SK-MEL-5 (cell line): ENCODE measurements at regions not wholly inside any gene's neighbourhood (a gene's known extent, or its start where the extent isn't known, plus 50 kb on each side); places are given as distances from the start of the nearest gene placed in this dataset.
A peak's percentile ranks its signal among the peaks of the same experiment; 100 is the strongest.

Experiments
- DNase-seq: peaks from one replicate; pipeline ENCODE4 v3.0.0-alpha.2; 2016; ENCODE audit warnings: low read depth, low spot score
- in situ Hi-C: cut with HindIII; loops from 2 replicates; pipeline ENCODE4 v1.10.0; 2016; ENCODE audit warnings: low sequenced_read_pairs, high pct_unique_total_duplicates, low pct_unique_long_range_greater_than_20kb

DNA sequence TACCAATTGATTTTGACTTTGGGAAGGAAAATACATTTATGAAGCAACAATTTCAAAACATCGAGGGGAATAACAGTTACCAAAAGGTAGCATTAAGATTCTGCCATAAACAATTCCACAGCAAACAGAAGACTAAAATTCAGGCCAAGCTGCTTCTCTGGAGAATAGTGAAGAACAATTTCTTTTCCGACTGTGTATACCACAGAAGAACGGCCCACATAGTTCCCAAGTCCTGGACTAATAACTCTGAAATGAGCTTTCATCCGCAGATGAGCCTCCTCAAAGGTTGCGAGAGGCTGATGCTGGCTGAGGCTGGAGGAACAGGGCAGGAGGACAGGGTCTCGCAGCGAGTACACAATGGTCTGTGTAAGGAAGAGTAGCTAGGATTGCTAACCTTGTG lies 278.9 kb upstream of the TCF4 start:
- in situ Hi-C loops = no loop called here
- no peak for DNase-seq

DNA sequence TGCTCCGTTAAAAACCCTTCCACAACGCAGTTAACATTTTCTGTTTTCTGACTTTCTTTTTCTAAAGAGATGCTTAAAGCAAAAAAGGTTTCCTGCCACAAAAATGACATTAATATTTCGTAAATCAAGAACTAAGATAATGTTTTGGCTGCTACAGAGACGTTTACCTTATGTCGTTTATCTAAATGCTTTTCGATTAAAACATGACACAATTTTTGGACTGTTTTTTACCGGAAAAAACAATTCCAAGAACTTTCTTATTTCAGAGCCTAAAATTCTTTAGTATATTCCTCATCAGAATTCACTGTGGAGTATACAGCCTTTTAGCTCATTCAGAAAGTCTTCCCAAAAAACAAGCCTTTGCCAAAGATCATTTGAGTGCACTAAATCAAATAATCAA lies 278.0 kb upstream of the TCF4 start:
- in situ Hi-C loops = no loop called here
- DNase-seq = no peak

DNA sequence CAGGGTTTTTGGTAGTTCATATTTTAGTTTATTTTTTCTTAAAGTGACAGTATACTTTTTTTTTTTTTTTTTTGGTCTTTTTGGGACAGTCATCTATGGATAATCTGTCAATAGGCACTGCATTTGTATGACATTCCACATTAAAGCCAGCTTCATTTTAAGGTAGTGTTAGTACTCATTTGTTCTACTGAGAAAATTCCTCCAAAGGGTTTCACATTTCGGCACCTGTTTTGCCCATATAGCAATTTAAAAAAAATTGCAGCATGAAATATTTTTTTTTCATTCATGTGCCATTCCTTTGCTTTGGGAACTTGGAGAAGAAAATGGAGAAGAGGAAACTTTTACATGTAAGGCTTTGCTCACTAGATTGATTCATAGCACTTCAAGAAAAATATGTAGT lies 276.3 kb upstream of the TCF4 start:
- no peak for DNase-seq
- in situ Hi-C loops = no loop called here

DNA sequence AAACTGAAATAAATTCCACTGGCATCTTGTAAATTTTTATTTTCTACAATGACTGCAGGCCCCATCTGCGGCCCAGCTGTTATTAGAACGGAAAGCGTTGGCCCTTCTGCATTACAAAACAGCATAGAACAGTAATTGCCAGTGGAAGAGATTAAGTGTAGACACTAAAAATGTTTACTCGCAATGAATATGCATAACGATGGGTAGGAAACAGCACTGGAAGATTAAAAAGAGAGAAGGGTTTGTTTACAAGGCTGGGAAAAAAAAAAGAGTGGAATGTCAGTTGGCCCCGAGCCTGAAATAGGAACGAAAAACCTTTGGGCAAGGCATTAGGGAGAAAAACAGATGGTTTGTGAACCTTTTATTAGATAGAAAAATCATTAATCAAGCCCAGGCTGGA lies 275.9 kb upstream of the TCF4 start:
- no peak for DNase-seq
- in situ Hi-C loops = no loop called here

DNA sequence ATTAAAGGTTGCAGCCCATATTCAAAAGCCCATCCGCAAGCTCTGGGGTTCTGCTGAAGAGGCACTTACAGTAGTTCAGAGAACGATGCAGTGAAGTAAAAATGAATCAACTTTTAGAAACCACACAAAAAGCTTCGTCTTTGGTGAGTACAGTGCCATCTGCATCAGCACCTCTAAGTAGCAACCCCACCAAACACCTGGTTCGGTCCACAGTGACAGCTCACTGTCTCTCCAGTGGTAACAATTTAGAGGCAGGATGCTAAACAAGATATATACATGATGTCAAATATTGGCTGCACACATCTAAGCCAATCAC lies 275.4 kb upstream of the TCF4 start:
- in situ Hi-C loops = no loop called here
- no peak for DNase-seq

DNA sequence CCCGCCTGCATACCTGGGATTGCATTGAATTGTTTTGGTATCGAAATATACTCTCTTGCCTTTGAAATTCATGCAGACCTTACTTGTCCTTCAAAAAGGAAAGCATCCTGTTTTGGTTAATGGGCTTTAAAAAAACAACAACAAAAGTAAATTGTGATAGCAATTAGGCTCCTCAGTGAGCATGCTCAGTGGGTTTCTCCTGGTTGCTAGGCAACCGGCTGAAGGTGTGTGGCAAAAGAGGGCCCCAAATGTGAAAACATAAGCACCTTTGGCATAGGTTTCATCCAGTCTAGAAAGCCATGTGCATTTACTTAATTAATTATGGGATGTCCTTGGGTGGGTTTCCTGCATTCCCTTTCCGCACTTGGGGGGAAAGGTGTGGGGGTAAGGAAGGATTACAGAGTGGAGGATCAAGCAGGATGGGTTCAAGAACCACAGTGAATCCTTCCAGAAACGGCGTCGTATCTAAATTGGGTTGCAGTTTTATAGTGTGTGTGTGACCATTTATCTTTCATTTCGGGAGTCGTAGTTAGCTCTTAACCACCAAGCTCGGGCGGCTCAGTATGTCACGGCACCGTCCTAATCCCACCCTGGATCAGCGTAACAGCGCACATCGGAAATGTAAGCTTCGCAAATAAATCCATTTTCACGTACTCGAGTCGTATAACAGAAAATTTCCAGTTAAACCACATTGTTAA lies 274.9 kb upstream of the TCF4 start:
- DNase-seq = no peak
- in situ Hi-C loops = no loop called here

DNA sequence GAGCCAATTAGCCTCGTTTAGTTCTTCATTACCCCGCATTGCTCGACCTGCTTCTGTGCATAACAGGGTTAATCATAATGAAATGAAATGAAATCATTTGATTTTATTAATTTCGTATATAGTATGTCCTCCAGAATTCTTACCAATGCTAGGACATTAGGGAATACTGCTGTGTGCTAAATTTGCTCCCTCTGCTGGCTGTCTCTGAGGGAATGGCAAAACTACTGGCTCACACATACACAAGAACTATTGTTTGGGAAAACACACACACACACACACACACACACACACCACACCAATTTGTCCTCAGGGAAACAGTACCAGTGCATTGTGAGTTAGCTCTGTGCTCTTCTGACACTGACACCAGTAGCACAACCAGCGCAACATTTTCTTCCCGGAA lies 273.3 kb upstream of the TCF4 start:
- in situ Hi-C loops = no loop called here
- peak; percentile 65 for DNase-seq

DNA sequence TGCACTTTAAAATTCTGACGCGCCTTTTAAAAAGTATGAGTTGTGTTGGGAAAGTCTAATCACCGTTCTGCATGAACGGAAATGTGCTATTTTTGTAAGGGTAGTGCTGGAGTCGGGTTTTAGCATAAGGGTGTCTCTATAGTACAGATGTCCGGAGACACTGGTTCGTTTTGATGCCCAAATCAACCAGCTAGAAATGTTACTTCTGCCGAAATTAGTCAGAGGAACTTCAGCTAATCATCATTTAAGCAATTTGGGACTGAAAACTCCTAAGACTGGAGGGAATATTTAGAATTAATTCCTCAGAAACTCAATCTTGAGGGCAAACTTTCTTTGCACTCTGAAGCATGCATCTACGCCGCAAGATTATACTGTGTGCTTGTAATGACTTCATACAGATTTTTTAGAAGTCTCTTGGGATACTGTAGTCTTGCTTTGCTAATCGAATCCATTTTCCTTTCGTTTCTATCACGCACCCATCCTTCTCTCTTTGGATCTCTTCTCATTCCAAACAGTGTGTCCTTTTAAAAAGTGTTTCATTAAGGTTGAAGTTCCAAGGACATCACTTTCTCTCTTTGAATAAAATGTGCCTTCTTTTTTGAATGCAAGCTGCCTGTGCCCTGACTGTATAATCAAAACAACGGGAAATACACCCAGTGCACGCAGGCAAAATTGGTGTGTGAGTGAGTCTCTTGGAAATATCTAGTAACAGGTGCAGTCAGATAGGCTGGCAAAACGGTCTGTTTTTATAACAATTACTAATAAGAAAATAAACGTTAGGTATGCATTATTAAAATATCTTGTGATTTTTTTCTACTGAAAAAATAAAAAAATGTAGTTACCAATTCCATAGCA lies 270.9 kb upstream of the TCF4 start:
- in situ Hi-C loops = no loop called here
- DNase-seq = no peak

DNA sequence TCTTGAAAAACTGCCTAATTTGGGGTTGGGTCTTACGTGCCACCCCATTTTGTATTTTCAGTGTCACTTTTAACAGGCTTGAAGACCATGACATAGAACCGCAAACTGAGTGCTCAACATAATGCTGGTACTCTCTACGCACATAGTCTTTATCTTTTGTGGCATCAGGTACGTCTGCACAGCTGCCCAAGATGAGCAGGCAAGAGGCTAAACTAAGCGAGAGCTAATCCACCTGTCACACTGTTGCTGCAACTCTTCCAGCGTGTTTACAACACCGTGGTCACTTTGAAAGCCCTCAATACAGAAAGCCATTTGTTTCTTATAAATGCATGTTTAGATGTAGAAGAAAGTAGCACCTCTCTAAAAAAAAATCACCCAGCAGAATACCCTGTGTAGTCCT lies 270.0 kb upstream of the TCF4 start:
- in situ Hi-C loops = no loop called here
- DNase-seq = no peak

DNA sequence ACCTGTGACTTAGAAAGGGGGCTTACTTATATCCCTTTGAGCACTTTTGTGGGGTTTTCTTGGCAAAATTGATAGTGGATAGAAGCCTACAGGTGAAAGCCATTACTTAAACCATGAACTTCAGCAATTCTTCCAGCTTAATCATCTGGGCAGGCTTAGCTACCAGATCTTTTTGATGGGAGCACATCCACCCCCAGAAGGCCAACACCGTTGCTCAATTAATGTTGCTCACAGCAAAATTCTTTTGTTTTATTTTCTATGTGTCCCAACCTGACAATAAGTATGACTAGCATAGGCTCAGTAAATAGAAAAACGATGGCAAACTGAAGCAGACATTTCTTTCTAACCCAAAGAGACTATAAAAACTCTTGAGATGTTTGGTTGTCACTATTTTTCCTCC lies 269.4 kb upstream of the TCF4 start:
- in situ Hi-C loops = no loop called here
- DNase-seq = no peak

DNA sequence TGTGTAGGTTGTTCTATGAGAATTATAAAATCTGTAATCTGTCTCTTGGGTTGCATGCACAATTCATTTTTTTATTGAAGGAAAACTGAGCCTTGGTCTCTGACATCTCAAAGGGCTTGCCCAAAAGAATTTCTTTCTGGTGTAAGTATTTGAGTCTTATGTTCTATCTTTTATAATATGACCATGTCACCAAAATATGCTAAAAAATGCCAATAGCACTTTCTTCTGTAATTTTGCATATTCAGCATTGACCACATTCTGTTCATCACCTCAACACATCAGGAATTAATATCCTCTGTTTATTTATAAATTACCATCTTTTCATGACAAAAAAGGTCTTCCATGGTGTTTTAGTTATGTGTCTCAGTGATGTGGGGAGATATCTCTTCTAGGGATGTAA lies 268.7 kb upstream of the TCF4 start:
- no peak for DNase-seq
- in situ Hi-C loops = no loop called here

DNA sequence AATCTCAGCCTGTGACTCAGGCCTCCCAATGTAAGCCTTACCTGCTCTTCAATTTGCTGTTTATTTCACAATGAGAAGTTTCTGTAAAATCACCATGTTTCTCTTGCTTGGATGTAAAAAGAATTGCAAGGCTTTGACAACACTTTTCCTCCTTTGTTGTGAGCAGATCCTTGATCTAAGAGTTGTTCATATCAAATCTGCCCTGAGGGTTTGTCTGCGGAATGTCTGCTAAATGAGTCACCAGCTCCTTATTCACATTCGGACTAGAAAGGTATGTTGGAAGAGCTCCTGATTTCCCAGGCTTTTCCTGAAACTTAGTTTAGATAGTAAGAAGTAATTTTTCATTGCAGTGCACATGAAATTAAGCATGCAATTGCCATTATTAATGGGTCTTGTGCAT lies 268.2 kb upstream of the TCF4 start:
- in situ Hi-C loops = no loop called here
- DNase-seq = peak; percentile 52

DNA sequence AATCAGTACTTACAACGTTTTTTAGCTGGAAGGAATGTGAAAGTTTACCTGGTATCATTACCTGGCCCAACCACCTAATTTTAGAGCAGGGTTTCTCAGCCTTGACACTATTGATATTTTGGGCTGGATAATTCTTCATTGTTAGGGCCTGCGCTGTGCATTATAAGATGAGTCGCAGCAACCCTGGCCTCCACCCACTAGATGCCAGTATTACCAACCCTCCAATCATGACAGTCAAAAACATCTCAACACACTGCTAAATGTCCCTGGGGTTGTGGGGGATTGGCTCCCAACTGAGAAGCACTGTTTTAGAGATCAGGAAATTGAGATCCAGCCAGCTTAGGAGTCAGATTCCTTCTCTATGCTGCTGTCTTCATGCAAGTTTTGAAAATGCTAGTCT lies 265.3 kb upstream of the TCF4 start:
- DNase-seq = peak; percentile 5

DNA sequence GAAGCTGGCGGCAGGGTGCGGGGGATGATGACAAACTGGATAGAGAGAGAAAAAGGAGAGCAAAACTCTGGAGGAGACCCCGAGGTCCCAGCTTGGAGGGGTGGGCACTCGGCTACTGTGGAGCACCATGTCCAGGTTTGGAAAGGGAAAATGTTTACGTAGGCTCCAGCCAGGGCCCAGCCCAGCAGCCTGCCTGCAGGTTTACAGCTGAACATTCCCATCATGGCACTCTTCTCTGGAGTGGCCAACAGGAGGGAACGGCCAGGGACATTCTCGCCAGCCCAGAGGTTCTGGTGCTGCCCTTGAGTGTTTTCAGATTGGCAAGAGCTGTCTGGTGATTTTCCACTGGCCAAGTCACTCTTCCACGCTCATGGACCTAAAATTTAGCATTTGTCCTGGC lies 262.9 kb upstream of the TCF4 start:
- no peak for DNase-seq
- in situ Hi-C loops = no loop called here

More for the DNA sequence above, 265.3 kb upstream of the TCF4 start:
- in situ Hi-C loops = no loop called here

DNA sequence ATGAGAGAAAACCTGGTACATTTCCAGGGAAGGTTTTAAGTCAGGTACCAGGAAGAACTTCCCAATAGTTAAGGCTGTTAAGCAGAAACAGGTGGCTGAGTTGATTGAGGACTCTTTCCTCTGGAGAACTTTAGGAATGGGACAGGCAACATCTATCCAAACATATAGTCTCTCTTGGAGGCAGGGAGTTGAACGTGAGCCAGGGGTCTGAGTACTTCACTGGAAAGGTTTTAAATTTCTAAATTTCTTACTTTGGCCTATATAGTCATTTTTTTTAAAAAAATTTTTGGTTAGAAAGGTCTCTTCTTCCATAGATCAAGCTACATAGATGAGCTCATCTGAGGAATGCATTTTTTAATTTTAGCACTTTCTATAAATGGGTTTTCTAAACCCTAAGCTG lies 261.4 kb upstream of the TCF4 start:
- DNase-seq = no peak
- in situ Hi-C loops = no loop called here

DNA sequence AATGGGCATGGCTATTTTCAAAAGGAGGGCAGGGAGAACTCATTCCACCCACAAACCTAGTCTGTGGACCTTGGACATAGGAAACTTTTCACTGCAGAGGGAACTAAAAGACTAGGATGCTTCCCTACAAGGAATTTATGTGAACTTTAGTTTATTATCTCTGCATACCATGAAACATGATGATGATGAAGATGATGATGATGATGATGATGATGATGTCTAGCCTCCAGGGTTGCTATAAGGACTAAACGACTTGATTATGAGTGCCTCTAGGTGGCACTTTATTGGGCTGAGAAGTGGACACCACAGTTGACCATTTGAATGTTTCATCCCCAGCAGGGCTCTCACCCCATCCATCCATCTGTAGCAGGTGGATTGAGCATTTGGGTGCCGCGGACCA lies 260.0 kb upstream of the TCF4 start:
- in situ Hi-C loops = no loop called here
- no peak for DNase-seq

DNA sequence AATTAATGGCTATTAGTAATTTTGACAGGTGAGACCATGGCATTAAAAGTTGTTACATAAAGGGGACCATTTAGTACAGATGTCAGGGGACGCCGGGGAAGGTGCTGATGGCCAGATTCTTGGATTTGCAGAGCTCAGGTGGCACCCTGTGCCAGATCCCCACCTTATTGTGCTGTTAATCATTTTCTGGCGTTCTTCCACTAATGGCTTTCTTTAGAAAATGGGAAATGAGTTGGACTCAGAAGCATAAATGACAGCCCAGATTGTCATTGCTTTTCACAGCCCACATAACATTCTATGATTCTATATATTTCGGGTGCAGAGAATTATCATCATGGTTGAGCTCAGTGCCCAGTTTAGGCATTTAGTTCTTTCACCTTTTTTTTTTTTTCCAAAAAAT lies 257.2 kb upstream of the TCF4 start:
- in situ Hi-C loops = no loop called here
- no peak for DNase-seq

DNA sequence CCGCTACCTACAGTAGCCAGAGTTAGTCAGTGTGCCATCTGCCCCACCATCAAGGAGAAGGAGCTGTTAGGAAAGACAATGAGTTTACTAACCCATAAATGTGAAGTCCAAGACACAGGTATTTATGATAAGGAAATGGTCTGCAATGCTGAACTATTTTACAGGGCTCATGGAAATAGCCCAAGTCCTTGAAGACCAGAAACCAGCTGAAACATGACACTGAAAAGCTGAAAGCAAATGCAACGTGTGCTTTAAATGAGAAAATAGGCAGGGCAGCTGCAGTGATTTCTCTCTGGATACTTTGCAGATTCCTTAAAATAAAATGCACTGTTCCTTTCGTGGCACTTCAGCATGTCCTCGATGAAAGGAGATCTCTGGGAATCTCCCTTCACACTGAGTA lies 256.4 kb upstream of the TCF4 start:
- DNase-seq = no peak
- in situ Hi-C loops = no loop called here

DNA sequence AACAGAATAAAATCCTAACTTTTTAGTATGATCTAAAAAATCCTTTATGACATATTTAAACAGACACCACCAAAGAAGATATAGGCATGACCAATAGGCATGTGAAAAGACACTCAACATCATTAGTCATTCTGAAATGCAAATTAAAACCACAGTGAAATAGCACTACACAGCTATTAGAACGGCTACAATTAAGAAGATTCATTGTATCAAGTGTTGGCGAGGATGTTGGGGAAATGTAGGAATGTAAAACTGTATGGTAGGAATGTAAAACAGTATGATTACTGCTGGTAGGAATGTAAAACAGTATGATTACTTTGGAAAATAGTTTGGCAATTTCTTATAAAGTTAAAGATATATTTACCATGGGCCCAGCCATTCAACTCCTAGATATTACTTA lies 253.3 kb upstream of the TCF4 start:
- no peak for DNase-seq
- in situ Hi-C loops = no loop called here
